Keratinocyte (primary cell): ENCODE measurements at regions not wholly inside any gene's neighbourhood (a gene's known extent, or its start where the extent isn't known, plus 50 kb on each side); places are given as distances from the start of the nearest gene placed in this dataset.

Experiments
- EZH2 ChIP-seq: IDR thresholded peaks from one replicate; pipeline ENCODE4 v1.6.1; 2012; ENCODE audit warnings: inconsistent platforms, mild to moderate bottlenecking, low read length, moderate library complexity
- TF ChIP-seq, protein P1 (sequence below), 3 experiments: IDR thresholded peaks in 1 of 3; conservative IDR thresholded peaks in 1 of 3; optimal IDR thresholded peaks in 1 of 3; 2 replicates in 2 of 3; 3 replicates in 1 of 3; pipeline versions ENCODE3 to v1.5.1; 2011; ENCODE audit warnings: low read length in 3 of 3, mild to moderate bottlenecking in 3 of 3, moderate library complexity in 2 of 3, control low read depth in 1 of 3, inconsistent platforms in 1 of 3; ENCODE audit not compliant: insufficient read depth in 2 of 3; ENCODE audit errors: extremely low read depth in 1 of 3

DNA sequence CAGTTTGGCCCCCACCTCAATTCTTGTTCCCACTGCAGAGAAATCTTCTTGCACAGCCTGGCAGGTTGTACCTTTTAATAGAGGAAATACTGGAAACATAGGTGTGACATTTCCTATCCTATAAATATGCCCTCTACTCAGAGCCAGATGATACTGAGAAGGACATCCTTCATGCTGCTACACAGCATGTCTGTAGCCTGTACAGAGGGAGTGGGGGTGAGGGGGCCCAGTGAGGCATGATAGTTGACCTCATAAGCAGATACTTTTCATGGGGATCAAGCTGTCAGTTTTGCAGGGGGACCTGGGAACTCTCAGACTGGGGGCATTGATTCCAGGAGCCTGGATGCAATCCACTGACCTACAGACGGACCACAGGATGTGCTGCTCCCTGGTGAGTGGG lies 96.2 kb upstream of the TOP1 start:
- TF ChIP-seq, protein P1, sequence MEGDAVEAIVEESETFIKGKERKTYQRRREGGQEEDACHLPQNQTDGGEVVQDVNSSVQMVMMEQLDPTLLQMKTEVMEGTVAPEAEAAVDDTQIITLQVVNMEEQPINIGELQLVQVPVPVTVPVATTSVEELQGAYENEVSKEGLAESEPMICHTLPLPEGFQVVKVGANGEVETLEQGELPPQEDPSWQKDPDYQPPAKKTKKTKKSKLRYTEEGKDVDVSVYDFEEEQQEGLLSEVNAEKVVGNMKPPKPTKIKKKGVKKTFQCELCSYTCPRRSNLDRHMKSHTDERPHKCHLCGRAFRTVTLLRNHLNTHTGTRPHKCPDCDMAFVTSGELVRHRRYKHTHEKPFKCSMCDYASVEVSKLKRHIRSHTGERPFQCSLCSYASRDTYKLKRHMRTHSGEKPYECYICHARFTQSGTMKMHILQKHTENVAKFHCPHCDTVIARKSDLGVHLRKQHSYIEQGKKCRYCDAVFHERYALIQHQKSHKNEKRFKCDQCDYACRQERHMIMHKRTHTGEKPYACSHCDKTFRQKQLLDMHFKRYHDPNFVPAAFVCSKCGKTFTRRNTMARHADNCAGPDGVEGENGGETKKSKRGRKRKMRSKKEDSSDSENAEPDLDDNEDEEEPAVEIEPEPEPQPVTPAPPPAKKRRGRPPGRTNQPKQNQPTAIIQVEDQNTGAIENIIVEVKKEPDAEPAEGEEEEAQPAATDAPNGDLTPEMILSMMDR (optimal IDR thresholded peaks at IDR 0.05 in 1 of 3, IDR thresholded peaks at IDR 0.05 in 1 of 3, conservative IDR thresholded peaks at IDR 0.05 in 1 of 3; ENCODE audit: extremely low read depth in 1 of 3, insufficient read depth in 2 of 3, low read length in 3 of 3), result no peak
- no peak for TF ChIP-seq EZH2
